K562 (cell line): ENCODE measurements at regions not wholly inside any gene's neighbourhood (a gene's known extent, or its start where the extent isn't known, plus 50 kb on each side); places are given as distances from the start of the nearest gene placed in this dataset.

Experiments
- ATAC-seq: fragments of 200-7000 bp; cut with Tn5 transposase; 3 replicates; pipeline ENCODE4 v1.9.1; 2020; ENCODE audit warnings: moderate library complexity
- BruUV-seq: library from RNA; stranded (reverse); fragments of 400-500 nt; replicated peaks from 2 replicates; lab custom pipeline; 2021; lab: Mats Ljungman, UMichigan
- CTCF ChIA-PET: fragments of 300-600 bp; formaldehyde crosslinking; extraction: SDS; loops from one replicate; lab custom pipeline; 2021; ENCODE audit warnings: low intra/inter-chr PET ratio; lab: Yijun Ruan, JAX
- POLR2A ChIA-PET: fragments of 300-600, 350-650 bp; sonication (Branson Sonifier 250); formaldehyde crosslinking; extraction: SDS; loops from one replicate; lab custom pipeline; 2021; ENCODE audit warnings: antibody characterized with exemption, inconsistent platforms; lab: Yijun Ruan, JAX
- DNase-seq, 4 experiments: peaks; one replicate each; pipeline versions ENCODE4 v3.0.0 to v3.0.0-alpha.2; 2011 to 2018; ENCODE audit warnings: low spot score in 3 of 4, mixed read lengths in 3 of 4; ENCODE audit errors: extremely low read depth in 1 of 4
- FAIRE-seq: peaks from 2 replicates; lab custom pipeline; 2011; peaks lifted over from hg19 to GRCh38; lab: Jason Lieb, UNC
- H2AFZ ChIP-seq: 2 replicates; pipeline ENCODE4 v1.6.0; 2011; ENCODE audit warnings: low read depth, low read length, control low read depth, inconsistent platforms
- H3K27ac ChIP-seq: fragments of 200-600 bp; 3 replicates; pipeline ENCODE4 v1.8.0; 2011; ENCODE audit warnings: low read depth, mild to moderate bottlenecking, control low read depth, inconsistent platforms, low read length, moderate library complexity, mixed read lengths; ENCODE audit errors: extremely low read depth
- H3K27me3 ChIP-seq, 2 experiments: fragments of 300-600 bp in 1 of 2; 2 replicates in 1 of 2; 3 replicates in 1 of 2; pipeline versions ENCODE4 v1.6.0 to v1.8.0; 2011; ENCODE audit warnings: inconsistent platforms in 2 of 2, low read length in 2 of 2, mild to moderate bottlenecking in 1 of 2, mixed read lengths in 1 of 2, moderate library complexity in 1 of 2; ENCODE audit not compliant: control insufficient read depth in 2 of 2, insufficient read depth in 2 of 2
- H3K36me3 ChIP-seq: fragments of 300-600 bp; 3 replicates; pipeline ENCODE4 v1.8.0; 2011; ENCODE audit warnings: mild to moderate bottlenecking, low read length, inconsistent platforms; ENCODE audit not compliant: control insufficient read depth, insufficient read depth
- H3K4me1 ChIP-seq, 2 experiments: fragments of 200-600 bp in 1 of 2; replicated peaks in 1 of 2; 2 replicates in 1 of 2; 3 replicates in 1 of 2; pipeline versions ENCODE4 v1.5.1 to v1.8.0; 2011; ENCODE audit warnings: inconsistent platforms in 2 of 2, low read length in 2 of 2, mild to moderate bottlenecking in 1 of 2, mixed read lengths in 1 of 2, moderate library complexity in 1 of 2; ENCODE audit not compliant: control insufficient read depth in 2 of 2, insufficient read depth in 2 of 2
- H3K4me2 ChIP-seq: 2 replicates; pipeline ENCODE4 v1.6.1; 2011; ENCODE audit warnings: low read length, control low read depth, inconsistent platforms, mixed read lengths; ENCODE audit not compliant: insufficient read depth
- H3K4me3 ChIP-seq: fragments of 200-600 bp; sonication (generic), shearing (Covaris generic); 2 replicates; pipeline ENCODE4 v1.5.1; 2016; ENCODE audit warnings: control low read depth, inconsistent platforms
- H3K79me2 ChIP-seq: fragments of 200-600 bp; 3 replicates; pipeline ENCODE4 v1.8.0; 2011; ENCODE audit warnings: low read length, inconsistent platforms; ENCODE audit not compliant: control insufficient read depth, insufficient read depth
- H3K9ac ChIP-seq, 2 experiments: 2 replicates each; pipeline versions ENCODE4 v1.6.0 to v1.6.1; 2011; ENCODE audit warnings: low read depth in 2 of 2, low read length in 2 of 2, control low read depth in 1 of 2, inconsistent platforms in 1 of 2, mild to moderate bottlenecking in 1 of 2, mixed read lengths in 1 of 2; ENCODE audit not compliant: insufficient read depth in 1 of 2
- H3K9me1 ChIP-seq: one replicate; pipeline ENCODE4 v1.6.0; 2011; ENCODE audit warnings: inconsistent platforms, mild to moderate bottlenecking, low read length, moderate library complexity; ENCODE audit not compliant: control insufficient read depth, insufficient read depth
- H3K9me3 ChIP-seq: replicated peaks from 2 replicates; pipeline ENCODE4 v1.5.1; 2011; ENCODE audit warnings: low read depth, low read length, inconsistent platforms; ENCODE audit not compliant: control insufficient read depth, insufficient read depth
- H4K20me1 ChIP-seq: replicated peaks from 2 replicates; pipeline ENCODE4 v1.6.1; 2011; ENCODE audit warnings: low read length, inconsistent platforms, mixed read lengths; ENCODE audit not compliant: control insufficient read depth, insufficient read depth
- E2F4 ChIP-seq: sonication (generic); formaldehyde crosslinking; IDR thresholded peaks from 2 replicates; pipeline ENCODE4 v1.8.0; 2022; ENCODE audit warnings: mild to moderate bottlenecking, low read depth, missing genetic modification reagents
- HMGXB4 ChIP-seq: sonication (generic); formaldehyde crosslinking; IDR thresholded peaks from 2 replicates; pipeline ENCODE4 v1.8.1; 2023; ENCODE audit warnings: mild to moderate bottlenecking, missing genetic modification reagents
- HNRNPLL ChIP-seq: fragments of 200-400 bp; formaldehyde crosslinking; IDR thresholded peaks from 2 replicates; pipeline ENCODE4 v1.6.1; 2017; ENCODE audit warnings: low read length, low read depth, mild to moderate bottlenecking; ENCODE audit not compliant: poor library complexity, severe bottlenecking
- IRF2 ChIP-seq: sonication (generic); formaldehyde crosslinking; IDR thresholded peaks from 2 replicates; pipeline ENCODE4 v1.8.1; 2022; ENCODE audit warnings: mild to moderate bottlenecking, missing genetic modification reagents
- NFRKB ChIP-seq: fragments of 450-650 bp; IDR thresholded peaks from 2 replicates; pipeline ENCODE4 v1.6.1; 2016; ENCODE audit warnings: low read depth
- TAF9B ChIP-seq: fragments of 450-650 bp; IDR thresholded peaks from 2 replicates; pipeline ENCODE4 v1.6.1; 2018; ENCODE audit warnings: mild to moderate bottlenecking; ENCODE audit not compliant: partially characterized antibody
- ZNF140 ChIP-seq: fragments of 250-450 bp; sonication (Bioruptor Pico); IDR thresholded peaks from 2 replicates; pipeline ENCODE4 v1.8.0; 2021; ENCODE audit warnings: moderate library complexity, mild to moderate bottlenecking, inconsistent platforms
- ZNF146 ChIP-seq: IDR thresholded peaks from one replicate; pipeline ENCODE4 v1.6.1; 2018; ENCODE audit warnings: missing compliant biosample characterization; ENCODE audit not compliant: unreplicated experiment
- ZNF3 ChIP-seq: fragments of 250-450 bp; sonication (Bioruptor Pico); IDR thresholded peaks from 2 replicates; pipeline ENCODE4 v1.5.0; 2021; ENCODE audit warnings: mild to moderate bottlenecking, moderate library complexity
- WGBS: fragments of 100-300 bp; shearing (Covaris generic); methylation state at CpG from one replicate; pipeline ENCODE4 v1.1.6; 2016; ENCODE audit warnings: low coverage, mixed read lengths; ENCODE audit not compliant: insufficient coverage; ENCODE audit errors: missing lambda C conversion rate; 5-methylcytosine and 5-hydroxymethylcytosine counted together
- in situ Hi-C: fragments of 300-500 bp; cut with MboI; formaldehyde crosslinking; loops from 4 replicates; pipeline ENCODE4 v1.15.0; 2018; ENCODE audit warnings: inconsistent platforms, mixed read lengths
- intact Hi-C: fragments of 100-400 bp; cut with micrococcal nuclease; formaldehyde crosslinking; loops from 2 replicates; pipeline ENCODE4 v1.14.2; 2022

- ATAC-seq (no peak), DNase-seq (no peak), FAIRE-seq (no peak)
- Histone ChIP-seq H3K9ac (no peak overlapping the region), H3K4me2 (no peak overlapping the region), H3K9me1 (no peaks in the 10 kb centered on the region), H3K36me3 (no peaks in the 10 kb centered on the region), H3K79me2 (no peaks in the 10 kb centered on the region), H4K20me1 (no peaks in the 10 kb centered on the region), H3K9me3 (no peaks in the 10 kb centered on the region), H3K27me3 (no peaks in the 10 kb centered on the region), H3K4me1 (no peaks in the 10 kb centered on the region), H2AFZ (no peak overlapping the region), H3K4me3 (no peak overlapping the region), H3K27ac (no peak overlapping the region)
- intact Hi-C loops = no loop called here
- no TSS peak for BruUV-seq
- 4% methylated on average over 3 of the region's 3 CpGs for WGBS
- CTCF ChIA-PET = no interaction called here
- in situ Hi-C loops = no loop called here
- POLR2A ChIA-PET = no interaction called here
- TF ChIP-seq HMGXB4 (CRISPR knock-in tag) (no peak), IRF2 (CRISPR knock-in tag) (no peak), E2F4 (CRISPR knock-in tag) (no peak), TAF9B (no peak), ZNF146 (CRISPR knock-in tag) (no peak), ZNF3 (CRISPR knock-in tag) (no peak), ZNF140 (CRISPR knock-in tag) (no peak), HNRNPLL (no peak), NFRKB (no peak)
Observed at GRCh38 chr3:30162579-30162978, 443.8 kb upstream of the TGFBR2 start.
